Calu3 (cell line): ENCODE measurements at regions not wholly inside any gene's neighbourhood (a gene's known extent, or its start where the extent isn't known, plus 50 kb on each side); places are given as distances from the start of the nearest gene placed in this dataset.

ENCODE experiments used
- BruUV-seq: library from RNA; stranded (reverse); fragments of 400-500 nt; replicated peaks from 2 replicates; lab custom pipeline; 2021; lab: Mats Ljungman, UMichigan
- CTCF ChIA-PET: fragments of 300-600 bp; sonication (Branson Sonifier 250); formaldehyde crosslinking; loops from one replicate; lab custom pipeline; 2022; ENCODE audit warnings: antibody characterized with exemption; lab: Charles Lee
- DNase-seq: peaks from one replicate; pipeline ENCODE4 v3.0.0; 2022
- H3K27ac Mint-ChIP-seq: one replicate; pipeline ENCODE4 v1.8.0; 2022; ENCODE audit warnings: mixed read lengths; ENCODE audit not compliant: unreplicated experiment
- H3K27me3 Mint-ChIP-seq: one replicate; pipeline ENCODE4 v1.8.0; 2022; ENCODE audit warnings: mixed read lengths; ENCODE audit not compliant: unreplicated experiment
- H3K36me3 Mint-ChIP-seq: one replicate; pipeline ENCODE4 v1.8.0; 2022; ENCODE audit warnings: mild to moderate bottlenecking, moderate library complexity, mixed read lengths; ENCODE audit not compliant: insufficient read depth, unreplicated experiment
- H3K4me1 Mint-ChIP-seq: one replicate; pipeline ENCODE4 v1.8.0; 2022; ENCODE audit warnings: mild to moderate bottlenecking, low read depth, mixed read lengths; ENCODE audit not compliant: unreplicated experiment
- H3K4me3 Mint-ChIP-seq: one replicate; pipeline ENCODE4 v1.8.0; 2022; ENCODE audit warnings: mild to moderate bottlenecking, low read depth, moderate library complexity, mixed read lengths; ENCODE audit not compliant: unreplicated experiment
- H3K9me3 Mint-ChIP-seq: one replicate; pipeline ENCODE4 v1.8.0; 2022; ENCODE audit warnings: low read depth, mixed read lengths; ENCODE audit not compliant: unreplicated experiment
- CTCF ChIP-seq: fragments of 200-600 bp; IDR thresholded peaks from one replicate; pipeline ENCODE4 v1.8.0; 2022; ENCODE audit warnings: antibody characterized with exemption; ENCODE audit not compliant: unreplicated experiment
- intact Hi-C: fragments of 100-400 bp; cut with micrococcal nuclease; formaldehyde crosslinking; loops from one replicate; pipeline ENCODE4 v1.10.0; 2022; ENCODE audit not compliant: unreplicated experiment

GRCh38 chr13:78323848-78324247, 279.5 kb downstream of the POU4F1 start:
- Mint-ChIP-seq H3K9me3 (no peaks in the 10 kb centered on the region), H3K36me3 (no peaks in the 10 kb centered on the region), H3K27me3 (no peaks in the 10 kb centered on the region), H3K4me3 (no peak overlapping the region), H3K4me1 (peaks cover 15% of the 10 kb centered on the region), H3K27ac (no peak overlapping the region)
- intact Hi-C loops, result no loop called here
- CTCF ChIA-PET, result no interaction called here
- BruUV-seq, result no TSS peak
- TF ChIP-seq CTCF, result no peak
- no peak for DNase-seq

DNA sequence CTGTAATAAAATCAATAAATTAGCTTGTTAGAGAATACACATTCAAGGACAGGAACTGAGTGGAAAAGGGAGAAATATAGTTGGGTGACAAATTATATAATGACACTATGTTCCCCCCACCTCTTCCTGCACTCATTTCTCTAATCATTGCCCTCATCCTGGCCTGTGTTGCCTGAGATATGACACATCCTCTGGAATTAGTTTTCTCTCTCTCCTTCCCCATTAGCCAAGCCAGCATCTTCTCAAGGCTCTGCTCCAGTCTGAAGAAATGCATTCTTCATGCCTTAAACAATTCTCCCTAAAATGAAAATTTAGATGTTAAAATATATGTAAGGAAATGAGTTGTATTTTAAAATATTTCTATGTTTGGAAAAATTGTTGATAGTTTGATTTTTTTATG, 280.3 kb downstream of the POU4F1 start:
- H3K4me1 Mint-ChIP-seq, result peaks cover 15% of the 10 kb centered on the region
- H3K36me3 Mint-ChIP-seq, result no peaks in the 10 kb centered on the region
- H3K9me3 Mint-ChIP-seq, result no peaks in the 10 kb centered on the region
- no TSS peak for BruUV-seq
- DNase-seq, result no peak
- intact Hi-C loops, result no loop called here
- TF ChIP-seq CTCF, result no peak
- H3K4me3 Mint-ChIP-seq, result no peak overlapping the region
- H3K27ac Mint-ChIP-seq, result no peak overlapping the region
- no peaks in the 10 kb centered on the region for H3K27me3 Mint-ChIP-seq
- CTCF ChIA-PET, result no interaction called here

GRCh38 chr13:78319101-78319627, 284.2 kb downstream of the POU4F1 start:
- TF ChIP-seq CTCF, result no peak
- Mint-ChIP-seq H3K9me3 (no peaks in the 10 kb centered on the region), H3K27ac (no peak overlapping the region), H3K4me1 (peaks cover 15% of the 10 kb centered on the region), H3K27me3 (no peaks in the 10 kb centered on the region), H3K4me3 (no peak overlapping the region), H3K36me3 (no peaks in the 10 kb centered on the region)
- no peak for DNase-seq
- CTCF ChIA-PET, result no interaction called here
- BruUV-seq, result no TSS peak
- intact Hi-C loops, result loop anchor here (5.0 kb wide), 1 partner anchor 658 kb away; no protein-coding TSS in a partner anchor

GRCh38 chr13:78317030-78317429, 286.3 kb downstream of the POU4F1 start:
- Mint-ChIP-seq H3K9me3 (no peaks in the 10 kb centered on the region), H3K36me3 (no peaks in the 10 kb centered on the region), H3K27me3 (no peaks in the 10 kb centered on the region), H3K27ac (no peak overlapping the region), H3K4me1 (peaks cover 7% of the 10 kb centered on the region), H3K4me3 (no peak overlapping the region)
- BruUV-seq, result no TSS peak
- CTCF ChIA-PET, result no interaction called here
- DNase-seq, result no peak
- intact Hi-C loops, result loop anchor here (5.0 kb wide), 1 partner anchor 660 kb away; no protein-coding TSS in a partner anchor
- no peak for TF ChIP-seq CTCF
